SK-N-SH treated with all-trans-retinoic acid at 6 μM for 48 hours (cell line): ENCODE measurements at regions not wholly inside any gene's neighbourhood (a gene's known extent, or its start where the extent isn't known, plus 50 kb on each side); places are given as distances from the start of the nearest gene placed in this dataset.

Source experiments
- ATAC-seq: fragments of 200-7000 bp; cut with Tn5 transposase; 3 replicates; pipeline ENCODE4 v1.9.1; 2020; ENCODE audit warnings: mild to moderate bottlenecking, moderate library complexity
- ARNTL ChIP-seq: fragments of 450-650 bp; formaldehyde crosslinking; IDR thresholded peaks from 2 replicates; pipeline ENCODE4 v1.5.0; 2020; ENCODE audit warnings: low read depth, mild to moderate bottlenecking, moderate library complexity, borderline replicate concordance
- BACH2 ChIP-seq: fragments of 250-450 bp; sonication (Bioruptor Pico); IDR thresholded peaks from 2 replicates; pipeline ENCODE4 v1.9.0; 2021; ENCODE audit warnings: mild to moderate bottlenecking, borderline replicate concordance
- CSDC2 ChIP-seq: fragments of 250-450 bp; sonication (Bioruptor Pico); IDR thresholded peaks from 2 replicates; pipeline ENCODE4 v1.5.0; 2020; ENCODE audit warnings: mild to moderate bottlenecking, moderate library complexity
- ESRRG ChIP-seq: fragments of 250-450 bp; sonication (Bioruptor Pico); IDR thresholded peaks from 2 replicates; pipeline ENCODE4 v1.6.1; 2021; ENCODE audit warnings: mild to moderate bottlenecking
- GLIS3 ChIP-seq: fragments of 250-450 bp; sonication (Bioruptor Pico); IDR thresholded peaks from 2 replicates; pipeline ENCODE4 v1.5.0; 2020; ENCODE audit warnings: mild to moderate bottlenecking, moderate library complexity
- ISL1 ChIP-seq: fragments of 250-450 bp; sonication (Bioruptor Pico); IDR thresholded peaks from 2 replicates; pipeline ENCODE4 v2.1.2; 2022; ENCODE audit warnings: mild to moderate bottlenecking, moderate library complexity
- OSR1 ChIP-seq: fragments of 250-450 bp; sonication (Bioruptor Pico); IDR thresholded peaks from 2 replicates; pipeline ENCODE4 v1.8.0; 2022; ENCODE audit warnings: moderate library complexity, mild to moderate bottlenecking, inconsistent platforms
- PPARA ChIP-seq: fragments of 250-450 bp; sonication (Bioruptor Pico); IDR thresholded peaks from 2 replicates; pipeline ENCODE4 v1.5.0; 2020; ENCODE audit warnings: mild to moderate bottlenecking, borderline replicate concordance
- RARB ChIP-seq: fragments of 250-450 bp; sonication (Bioruptor Pico); IDR thresholded peaks from 2 replicates; pipeline ENCODE4 v1.8.0; 2021; ENCODE audit warnings: mild to moderate bottlenecking, moderate library complexity
- SNAI2 ChIP-seq: fragments of 250-450 bp; sonication (Bioruptor Pico); IDR thresholded peaks from 2 replicates; pipeline ENCODE4 v1.5.0; 2020; ENCODE audit warnings: mild to moderate bottlenecking, moderate library complexity
- TCF4 ChIP-seq: fragments of 250-450 bp; sonication (Bioruptor Pico); IDR thresholded peaks from 2 replicates; pipeline ENCODE4 v1.8.0; 2021; ENCODE audit warnings: mild to moderate bottlenecking, moderate library complexity, borderline replicate concordance
- TOX ChIP-seq: fragments of 250-450 bp; sonication (Bioruptor Pico); IDR thresholded peaks from 2 replicates; pipeline ENCODE4 v1.8.0; 2021; ENCODE audit warnings: mild to moderate bottlenecking, moderate library complexity, borderline replicate concordance
- ZFP3 ChIP-seq: fragments of 250-450 bp; sonication (Bioruptor Pico); IDR thresholded peaks from 2 replicates; pipeline ENCODE4 v1.5.0; 2020; ENCODE audit warnings: mild to moderate bottlenecking, moderate library complexity
- ZFP30 ChIP-seq: fragments of 450-650 bp; formaldehyde crosslinking; IDR thresholded peaks from 2 replicates; pipeline ENCODE4 v1.5.0; 2022; ENCODE audit warnings: mild to moderate bottlenecking, moderate library complexity
- ZNF565 ChIP-seq: fragments of 450-650 bp; formaldehyde crosslinking; conservative IDR thresholded peaks from 2 replicates; pipeline ENCODE4 v1.5.0; 2020; ENCODE audit warnings: low read depth, mild to moderate bottlenecking, moderate library complexity
- ZNF70 ChIP-seq: fragments of 450-650 bp; formaldehyde crosslinking; IDR thresholded peaks from 2 replicates; pipeline ENCODE4 v1.5.0; 2020; ENCODE audit warnings: mild to moderate bottlenecking, moderate library complexity
- TF ChIP-seq, protein P1 (sequence below): fragments of 250-450 bp; sonication (Bioruptor Pico); IDR thresholded peaks from 2 replicates; pipeline ENCODE4 v1.8.0; 2021; ENCODE audit warnings: low read depth, mild to moderate bottlenecking, moderate library complexity, borderline replicate concordance
- TF ChIP-seq, protein P2 (sequence below): fragments of 250-450 bp; sonication (Bioruptor Pico); IDR thresholded peaks from 2 replicates; pipeline ENCODE4 v1.5.0; 2020; ENCODE audit warnings: mild to moderate bottlenecking, moderate library complexity
- TF ChIP-seq, protein P3 (sequence below): fragments of 250-450 bp; sonication (Bioruptor Pico); IDR thresholded peaks from 2 replicates; pipeline ENCODE4 v1.5.1; 2021; ENCODE audit warnings: mild to moderate bottlenecking, moderate library complexity
- TF ChIP-seq, protein P4 (sequence below): fragments of 250-450 bp; sonication (Bioruptor Pico); IDR thresholded peaks from 2 replicates; pipeline ENCODE4 v1.5.1; 2020; ENCODE audit warnings: low read depth, mild to moderate bottlenecking, moderate library complexity

DNA sequence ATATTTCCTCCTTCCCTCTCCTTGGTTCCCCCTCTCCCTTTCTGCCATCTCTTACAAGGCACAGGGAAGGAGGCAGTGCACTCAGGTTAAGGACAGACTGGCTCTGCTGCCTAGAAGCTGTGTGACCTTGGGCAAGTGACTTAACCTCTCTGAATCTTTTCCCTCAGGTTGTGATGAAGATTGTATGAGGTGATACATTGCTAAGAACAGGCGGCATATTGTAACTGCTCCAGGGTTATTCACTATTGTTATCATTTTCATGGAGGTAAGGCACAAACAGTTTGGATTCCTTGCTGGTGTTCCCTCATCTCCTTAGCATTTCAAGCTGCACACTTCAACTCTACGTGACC, 126.6 kb upstream of the CXCR4 start:
- TF ChIP-seq TOX (CRISPR knock-in tag), result no peak
- TF ChIP-seq ESRRG (CRISPR knock-in tag), result no peak
- TF ChIP-seq BACH2 (CRISPR knock-in tag), result no peak
- no peak for TF ChIP-seq SNAI2
- TF ChIP-seq PPARA (CRISPR knock-in tag), result no peak
- TF ChIP-seq, all 23 proteins: peak for 0
- ATAC-seq, result no peak

DNA sequence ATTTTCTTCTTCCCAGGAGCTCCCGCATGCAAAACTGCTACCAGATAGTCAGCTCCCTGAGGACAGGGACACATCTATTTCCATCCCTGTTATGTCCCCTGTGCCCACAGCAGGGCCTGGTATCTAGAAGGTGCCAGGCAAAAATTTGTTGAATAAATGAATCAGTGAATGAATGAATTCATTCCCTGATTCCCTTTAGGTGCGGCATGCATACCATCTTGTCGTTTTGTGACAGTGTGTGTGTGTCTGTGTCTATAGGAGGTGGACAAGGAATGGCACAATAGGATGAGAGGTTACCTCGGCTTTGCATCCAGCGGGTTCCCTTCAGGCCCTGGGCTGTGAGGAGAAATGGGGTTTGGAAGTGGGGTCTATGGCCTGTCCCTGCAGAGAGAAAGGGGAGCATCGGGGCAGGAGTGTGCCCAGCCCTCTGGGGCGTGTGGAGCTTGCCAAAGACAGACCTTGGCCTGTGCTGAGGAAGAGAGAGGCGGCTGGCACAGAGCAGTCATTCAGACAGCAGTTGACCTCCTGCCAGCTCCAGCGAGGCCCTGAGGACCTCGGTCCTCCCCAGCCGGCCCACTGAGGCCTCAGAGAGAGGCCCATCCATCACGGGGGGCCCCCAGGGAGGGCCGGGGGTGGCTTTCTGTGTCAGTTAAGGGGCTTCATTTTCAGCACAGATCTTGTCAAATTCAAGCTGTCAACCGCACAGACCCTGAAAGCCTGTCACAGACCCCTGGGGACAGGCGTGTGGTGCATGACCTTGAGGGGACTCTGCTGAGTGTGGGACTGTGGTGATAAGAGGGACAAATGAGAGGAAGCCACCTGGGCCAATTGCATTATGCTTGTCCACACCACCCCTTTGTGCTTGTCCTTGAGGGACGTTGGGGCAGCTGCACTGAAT, 125.9 kb upstream of the CXCR4 start:
- no peak for ATAC-seq
- TF ChIP-seq, protein P1, sequence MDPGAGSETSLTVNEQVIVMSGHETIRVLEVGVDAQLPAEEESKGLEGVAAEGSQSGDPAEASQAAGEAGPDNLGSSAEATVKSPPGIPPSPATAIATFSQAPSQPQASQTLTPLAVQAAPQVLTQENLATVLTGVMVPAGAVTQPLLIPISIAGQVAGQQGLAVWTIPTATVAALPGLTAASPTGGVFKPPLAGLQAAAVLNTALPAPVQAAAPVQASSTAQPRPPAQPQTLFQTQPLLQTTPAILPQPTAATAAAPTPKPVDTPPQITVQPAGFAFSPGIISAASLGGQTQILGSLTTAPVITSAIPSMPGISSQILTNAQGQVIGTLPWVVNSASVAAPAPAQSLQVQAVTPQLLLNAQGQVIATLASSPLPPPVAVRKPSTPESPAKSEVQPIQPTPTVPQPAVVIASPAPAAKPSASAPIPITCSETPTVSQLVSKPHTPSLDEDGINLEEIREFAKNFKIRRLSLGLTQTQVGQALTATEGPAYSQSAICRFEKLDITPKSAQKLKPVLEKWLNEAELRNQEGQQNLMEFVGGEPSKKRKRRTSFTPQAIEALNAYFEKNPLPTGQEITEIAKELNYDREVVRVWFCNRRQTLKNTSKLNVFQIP (CRISPR knock-in tag), result no peak
- TF ChIP-seq ZNF565 (CRISPR knock-in tag), result no peak
- TF ChIP-seq ISL1, result no peak
- TF ChIP-seq TOX (CRISPR knock-in tag), result no peak
- TF ChIP-seq ZNF70 (CRISPR knock-in tag), result no peak
- TF ChIP-seq OSR1 (CRISPR knock-in tag), result no peak
- TF ChIP-seq TCF4 (CRISPR knock-in tag), result no peak
- TF ChIP-seq BACH2 (CRISPR knock-in tag), result no peak
- no peak for TF ChIP-seq GLIS3
- TF ChIP-seq ARNTL (CRISPR knock-in tag), result no peak
- TF ChIP-seq ESRRG (CRISPR knock-in tag), result no peak
- TF ChIP-seq, protein P2, sequence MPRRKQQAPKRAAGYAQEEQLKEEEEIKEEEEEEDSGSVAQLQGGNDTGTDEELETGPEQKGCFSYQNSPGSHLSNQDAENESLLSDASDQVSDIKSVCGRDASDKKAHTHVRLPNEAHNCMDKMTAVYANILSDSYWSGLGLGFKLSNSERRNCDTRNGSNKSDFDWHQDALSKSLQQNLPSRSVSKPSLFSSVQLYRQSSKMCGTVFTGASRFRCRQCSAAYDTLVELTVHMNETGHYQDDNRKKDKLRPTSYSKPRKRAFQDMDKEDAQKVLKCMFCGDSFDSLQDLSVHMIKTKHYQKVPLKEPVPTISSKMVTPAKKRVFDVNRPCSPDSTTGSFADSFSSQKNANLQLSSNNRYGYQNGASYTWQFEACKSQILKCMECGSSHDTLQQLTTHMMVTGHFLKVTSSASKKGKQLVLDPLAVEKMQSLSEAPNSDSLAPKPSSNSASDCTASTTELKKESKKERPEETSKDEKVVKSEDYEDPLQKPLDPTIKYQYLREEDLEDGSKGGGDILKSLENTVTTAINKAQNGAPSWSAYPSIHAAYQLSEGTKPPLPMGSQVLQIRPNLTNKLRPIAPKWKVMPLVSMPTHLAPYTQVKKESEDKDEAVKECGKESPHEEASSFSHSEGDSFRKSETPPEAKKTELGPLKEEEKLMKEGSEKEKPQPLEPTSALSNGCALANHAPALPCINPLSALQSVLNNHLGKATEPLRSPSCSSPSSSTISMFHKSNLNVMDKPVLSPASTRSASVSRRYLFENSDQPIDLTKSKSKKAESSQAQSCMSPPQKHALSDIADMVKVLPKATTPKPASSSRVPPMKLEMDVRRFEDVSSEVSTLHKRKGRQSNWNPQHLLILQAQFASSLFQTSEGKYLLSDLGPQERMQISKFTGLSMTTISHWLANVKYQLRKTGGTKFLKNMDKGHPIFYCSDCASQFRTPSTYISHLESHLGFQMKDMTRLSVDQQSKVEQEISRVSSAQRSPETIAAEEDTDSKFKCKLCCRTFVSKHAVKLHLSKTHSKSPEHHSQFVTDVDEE (CRISPR knock-in tag), result no peak
- TF ChIP-seq, protein P3, sequence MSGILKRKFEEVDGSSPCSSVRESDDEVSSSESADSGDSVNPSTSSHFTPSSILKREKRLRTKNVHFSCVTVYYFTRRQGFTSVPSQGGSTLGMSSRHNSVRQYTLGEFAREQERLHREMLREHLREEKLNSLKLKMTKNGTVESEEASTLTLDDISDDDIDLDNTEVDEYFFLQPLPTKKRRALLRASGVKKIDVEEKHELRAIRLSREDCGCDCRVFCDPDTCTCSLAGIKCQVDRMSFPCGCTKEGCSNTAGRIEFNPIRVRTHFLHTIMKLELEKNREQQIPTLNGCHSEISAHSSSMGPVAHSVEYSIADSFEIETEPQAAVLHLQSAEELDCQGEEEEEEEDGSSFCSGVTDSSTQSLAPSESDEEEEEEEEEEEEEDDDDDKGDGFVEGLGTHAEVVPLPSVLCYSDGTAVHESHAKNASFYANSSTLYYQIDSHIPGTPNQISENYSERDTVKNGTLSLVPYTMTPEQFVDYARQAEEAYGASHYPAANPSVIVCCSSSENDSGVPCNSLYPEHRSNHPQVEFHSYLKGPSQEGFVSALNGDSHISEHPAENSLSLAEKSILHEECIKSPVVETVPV (CRISPR knock-in tag), result no peak
- TF ChIP-seq, protein P4, sequence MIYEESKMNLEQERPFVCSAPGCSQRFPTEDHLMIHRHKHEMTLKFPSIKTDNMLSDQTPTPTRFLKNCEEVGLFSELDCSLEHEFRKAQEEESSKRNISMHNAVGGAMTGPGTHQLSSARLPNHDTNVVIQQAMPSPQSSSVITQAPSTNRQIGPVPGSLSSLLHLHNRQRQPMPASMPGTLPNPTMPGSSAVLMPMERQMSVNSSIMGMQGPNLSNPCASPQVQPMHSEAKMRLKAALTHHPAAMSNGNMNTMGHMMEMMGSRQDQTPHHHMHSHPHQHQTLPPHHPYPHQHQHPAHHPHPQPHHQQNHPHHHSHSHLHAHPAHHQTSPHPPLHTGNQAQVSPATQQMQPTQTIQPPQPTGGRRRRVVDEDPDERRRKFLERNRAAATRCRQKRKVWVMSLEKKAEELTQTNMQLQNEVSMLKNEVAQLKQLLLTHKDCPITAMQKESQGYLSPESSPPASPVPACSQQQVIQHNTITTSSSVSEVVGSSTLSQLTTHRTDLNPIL (CRISPR knock-in tag), result no peak
- no peak for TF ChIP-seq PPARA (CRISPR knock-in tag)
- TF ChIP-seq ZFP30 (CRISPR knock-in tag), result no peak
- TF ChIP-seq CSDC2, result no peak
- no peak for TF ChIP-seq SNAI2

DNA sequence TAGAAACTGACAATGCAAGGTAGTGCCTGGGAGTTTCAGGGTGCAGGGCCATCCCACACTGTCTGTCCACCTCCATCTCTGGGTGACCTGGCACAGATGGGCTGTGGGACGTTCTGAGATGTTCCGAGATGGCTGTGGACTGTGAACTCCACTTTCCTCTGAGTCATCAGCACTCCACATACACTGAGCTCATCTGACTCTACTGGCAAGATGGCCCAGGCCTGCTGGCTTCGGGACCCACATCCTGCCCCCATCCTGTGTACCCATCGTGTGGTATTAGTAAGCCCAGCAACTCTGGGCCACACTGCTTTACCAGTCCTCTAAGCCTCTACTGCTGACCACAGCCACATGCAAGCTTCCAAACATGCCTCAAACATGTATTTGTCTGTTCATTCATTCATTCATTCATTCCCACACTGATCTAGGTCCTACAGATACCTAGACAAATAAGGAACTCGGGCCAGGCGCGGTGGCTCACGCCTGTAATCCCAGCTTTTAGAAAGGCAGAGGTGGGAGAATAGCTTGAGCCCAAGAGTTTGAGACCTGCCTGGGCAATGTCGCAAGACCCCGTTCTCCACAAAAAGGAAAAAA, 124.8 kb upstream of the CXCR4 start:
- TF ChIP-seq ZFP3 (no peak), GLIS3 (no peak), BACH2 (CRISPR knock-in tag) (no peak), ISL1 (no peak), ESRRG (CRISPR knock-in tag) (no peak), TOX (CRISPR knock-in tag) (no peak), ZFP30 (CRISPR knock-in tag) (no peak), RARB (no peak)
- TF ChIP-seq, protein P3 (CRISPR knock-in tag), result no peak
- no peak for ATAC-seq
